Calu3 (cell line): ENCODE measurements at regions not wholly inside any gene's neighbourhood (a gene's known extent, or its start where the extent isn't known, plus 50 kb on each side); places are given as distances from the start of the nearest gene placed in this dataset.

Experiments used
- BruUV-seq: library from RNA; stranded (reverse); fragments of 400-500 nt; replicated peaks from 2 replicates; lab custom pipeline; 2021; lab: Mats Ljungman, UMichigan
- CTCF ChIA-PET: fragments of 300-600 bp; sonication (Branson Sonifier 250); formaldehyde crosslinking; loops from one replicate; lab custom pipeline; 2022; ENCODE audit warnings: antibody characterized with exemption; lab: Charles Lee
- DNase-seq: peaks from one replicate; pipeline ENCODE4 v3.0.0; 2022
- H3K27ac Mint-ChIP-seq: one replicate; pipeline ENCODE4 v1.8.0; 2022; ENCODE audit warnings: mixed read lengths; ENCODE audit not compliant: unreplicated experiment
- H3K27me3 Mint-ChIP-seq: one replicate; pipeline ENCODE4 v1.8.0; 2022; ENCODE audit warnings: mixed read lengths; ENCODE audit not compliant: unreplicated experiment
- H3K36me3 Mint-ChIP-seq: one replicate; pipeline ENCODE4 v1.8.0; 2022; ENCODE audit warnings: mild to moderate bottlenecking, moderate library complexity, mixed read lengths; ENCODE audit not compliant: insufficient read depth, unreplicated experiment
- H3K4me1 Mint-ChIP-seq: one replicate; pipeline ENCODE4 v1.8.0; 2022; ENCODE audit warnings: mild to moderate bottlenecking, low read depth, mixed read lengths; ENCODE audit not compliant: unreplicated experiment
- H3K4me3 Mint-ChIP-seq: one replicate; pipeline ENCODE4 v1.8.0; 2022; ENCODE audit warnings: mild to moderate bottlenecking, low read depth, moderate library complexity, mixed read lengths; ENCODE audit not compliant: unreplicated experiment
- H3K9me3 Mint-ChIP-seq: one replicate; pipeline ENCODE4 v1.8.0; 2022; ENCODE audit warnings: low read depth, mixed read lengths; ENCODE audit not compliant: unreplicated experiment
- CTCF ChIP-seq: fragments of 200-600 bp; IDR thresholded peaks from one replicate; pipeline ENCODE4 v1.8.0; 2022; ENCODE audit warnings: antibody characterized with exemption; ENCODE audit not compliant: unreplicated experiment
- intact Hi-C: fragments of 100-400 bp; cut with micrococcal nuclease; formaldehyde crosslinking; loops from one replicate; pipeline ENCODE4 v1.10.0; 2022; ENCODE audit not compliant: unreplicated experiment

- Mint-ChIP-seq H3K27me3 (no peaks in the 10 kb centered on the region), H3K9me3 (peaks cover 3% of the 10 kb centered on the region), H3K4me1 (peaks cover 21% of the 10 kb centered on the region), H3K27ac (no peak overlapping the region), H3K36me3 (peaks cover 4% of the 10 kb centered on the region), H3K4me3 (no peak overlapping the region)
- intact Hi-C loops = no loop called here
- no peak for TF ChIP-seq CTCF
- CTCF ChIA-PET = no interaction called here
- DNase-seq = no peak
- no TSS peak for BruUV-seq
Observed at GRCh38 chr18:22698711-22699110, 234.4 kb upstream of the RBBP8 start.

GRCh38 chr18:22699629-22700028 is 233.5 kb upstream of the RBBP8 start:
- Mint-ChIP-seq H3K9me3 (peaks cover 3% of the 10 kb centered on the region), H3K27ac (no peak overlapping the region), H3K4me3 (no peak overlapping the region), H3K27me3 (no peaks in the 10 kb centered on the region), H3K4me1 (peaks cover 29% of the 10 kb centered on the region), H3K36me3 (peaks cover 4% of the 10 kb centered on the region)
- no peak for TF ChIP-seq CTCF
- no TSS peak for BruUV-seq
- no peak for DNase-seq
- CTCF ChIA-PET = no interaction called here
- intact Hi-C loops = no loop called here

GRCh38 chr18:22700920-22701319 is 232.2 kb upstream of the RBBP8 start:
- intact Hi-C loops = no loop called here
- no peak overlapping the region for H3K27ac Mint-ChIP-seq
- CTCF ChIA-PET = interaction anchor here (0.5 kb wide), 1 partner anchor 31 kb away, joined by 4 read pairs; no protein-coding TSS in a partner anchor
- H3K4me1 Mint-ChIP-seq = peaks cover 20% of the 10 kb centered on the region
- DNase-seq = no peak
- BruUV-seq = no TSS peak
- no peaks in the 10 kb centered on the region for H3K27me3 Mint-ChIP-seq
- H3K4me3 Mint-ChIP-seq = no peak overlapping the region
- H3K9me3 Mint-ChIP-seq = peaks cover 3% of the 10 kb centered on the region
- H3K36me3 Mint-ChIP-seq = no peaks in the 10 kb centered on the region
- TF ChIP-seq CTCF = no peak

GRCh38 chr18:22701326-22701725 is 231.8 kb upstream of the RBBP8 start:
- no peaks in the 10 kb centered on the region for H3K27me3 Mint-ChIP-seq
- CTCF ChIA-PET = no interaction called here
- no peak for DNase-seq
- H3K9me3 Mint-ChIP-seq = peaks cover 3% of the 10 kb centered on the region
- H3K27ac Mint-ChIP-seq = no peak overlapping the region
- H3K4me1 Mint-ChIP-seq = peaks cover 21% of the 10 kb centered on the region
- no peak overlapping the region for H3K4me3 Mint-ChIP-seq
- TF ChIP-seq CTCF = no peak
- no peaks in the 10 kb centered on the region for H3K36me3 Mint-ChIP-seq
- intact Hi-C loops = no loop called here
- BruUV-seq = no TSS peak
